ENCODE measurements at regions not wholly inside any gene's neighbourhood (a gene's known extent, or its start where the extent isn't known, plus 50 kb on each side); places are given as distances from the start of the nearest gene placed in this dataset.

GRCh38 chrX:7330971-7331746 lies 183.2 kb upstream of the PUDP start:
- H3K4me1 Mint-ChIP-seq = no peaks in the 10 kb centered on the region
- H3K27me3 Mint-ChIP-seq = no peaks in the 10 kb centered on the region
- peaks cover 1% of the 10 kb centered on the region for H3K9me3 Mint-ChIP-seq
- H3K27ac Mint-ChIP-seq = no peak overlapping the region
- H3K36me3 Mint-ChIP-seq = peaks cover 4% of the 10 kb centered on the region
- H3K4me3 Mint-ChIP-seq = no peak overlapping the region
- no peak for DNase-seq

GRCh38 chrX:7330556-7330955 lies 182.6 kb upstream of the PUDP start:
- H3K36me3 Mint-ChIP-seq = peaks cover 3% of the 10 kb centered on the region
- no peak for DNase-seq
- H3K27me3 Mint-ChIP-seq = no peaks in the 10 kb centered on the region
- H3K4me1 Mint-ChIP-seq = no peaks in the 10 kb centered on the region
- no peaks in the 10 kb centered on the region for H3K9me3 Mint-ChIP-seq
- H3K27ac Mint-ChIP-seq = no peak overlapping the region
- H3K4me3 Mint-ChIP-seq = no peak overlapping the region

GRCh38 chrX:7318661-7319060 lies 170.7 kb upstream of the PUDP start:
- no peaks in the 10 kb centered on the region for H3K4me1 Mint-ChIP-seq
- no peak overlapping the region for H3K4me3 Mint-ChIP-seq
- no peaks in the 10 kb centered on the region for H3K27me3 Mint-ChIP-seq
- no peaks in the 10 kb centered on the region for H3K36me3 Mint-ChIP-seq
- H3K27ac Mint-ChIP-seq = no peak overlapping the region
- no peak for DNase-seq
- H3K9me3 Mint-ChIP-seq = no peaks in the 10 kb centered on the region

GRCh38 chrX:7318241-7318640 lies 170.3 kb upstream of the PUDP start:
- Mint-ChIP-seq H3K27ac (no peak overlapping the region), H3K9me3 (no peaks in the 10 kb centered on the region), H3K27me3 (no peaks in the 10 kb centered on the region), H3K4me1 (no peaks in the 10 kb centered on the region), H3K4me3 (no peak overlapping the region), H3K36me3 (no peaks in the 10 kb centered on the region)
- DNase-seq = no peak

- Mint-ChIP-seq H3K4me3 (no peak overlapping the region), H3K36me3 (peaks cover 3% of the 10 kb centered on the region), H3K27ac (no peak overlapping the region), H3K4me1 (no peaks in the 10 kb centered on the region), H3K9me3 (no peaks in the 10 kb centered on the region), H3K27me3 (no peaks in the 10 kb centered on the region)
- no peak for DNase-seq
Observed at GRCh38 chrX:7316887-7317286, 168.9 kb upstream of the PUDP start.

GRCh38 chrX:7316280-7316679 lies 168.3 kb upstream of the PUDP start:
- H3K27me3 Mint-ChIP-seq = no peaks in the 10 kb centered on the region
- H3K9me3 Mint-ChIP-seq = no peaks in the 10 kb centered on the region
- no peaks in the 10 kb centered on the region for H3K4me1 Mint-ChIP-seq
- no peak overlapping the region for H3K27ac Mint-ChIP-seq
- no peak for DNase-seq
- no peak overlapping the region for H3K4me3 Mint-ChIP-seq
- peaks cover 3% of the 10 kb centered on the region for H3K36me3 Mint-ChIP-seq

GRCh38 chrX:7314425-7314824 lies 166.5 kb upstream of the PUDP start:
- no peak overlapping the region for H3K27ac Mint-ChIP-seq
- DNase-seq = no peak
- H3K4me1 Mint-ChIP-seq = no peaks in the 10 kb centered on the region
- peaks cover 3% of the 10 kb centered on the region for H3K36me3 Mint-ChIP-seq
- no peaks in the 10 kb centered on the region for H3K9me3 Mint-ChIP-seq
- H3K4me3 Mint-ChIP-seq = no peak overlapping the region
- no peaks in the 10 kb centered on the region for H3K27me3 Mint-ChIP-seq

- no peak overlapping the region for H3K27ac Mint-ChIP-seq
- H3K36me3 Mint-ChIP-seq = peaks cover under 1% of the 10 kb centered on the region
- no peak overlapping the region for H3K4me3 Mint-ChIP-seq
Observed at GRCh38 chrX:7307720-7308119, 159.8 kb upstream of the PUDP start.

GRCh38 chrX:7294483-7294882 lies 146.5 kb upstream of the PUDP start:
- DNase-seq = no peak
- no peak overlapping the region for H3K4me3 Mint-ChIP-seq
- H3K36me3 Mint-ChIP-seq = peaks cover 4% of the 10 kb centered on the region
- H3K27ac Mint-ChIP-seq = no peak overlapping the region
- H3K4me1 Mint-ChIP-seq = no peaks in the 10 kb centered on the region
- no peaks in the 10 kb centered on the region for H3K27me3 Mint-ChIP-seq
- H3K9me3 Mint-ChIP-seq = no peaks in the 10 kb centered on the region

More at GRCh38 chrX:7307720-7308119, 159.8 kb upstream of the PUDP start:
- Mint-ChIP-seq H3K9me3 (no peaks in the 10 kb centered on the region), H3K4me1 (no peaks in the 10 kb centered on the region), H3K27me3 (no peaks in the 10 kb centered on the region)
- no peak for DNase-seq

GRCh38 chrX:7286168-7286837 lies 138.3 kb upstream of the PUDP start:
- H3K36me3 Mint-ChIP-seq = no peaks in the 10 kb centered on the region
- no peak overlapping the region for H3K4me3 Mint-ChIP-seq
- H3K9me3 Mint-ChIP-seq = no peaks in the 10 kb centered on the region
- no peaks in the 10 kb centered on the region for H3K4me1 Mint-ChIP-seq
- no peaks in the 10 kb centered on the region for H3K27me3 Mint-ChIP-seq
- DNase-seq = no peak
- H3K27ac Mint-ChIP-seq = no peak overlapping the region

- Mint-ChIP-seq H3K27ac (no peak overlapping the region), H3K4me1 (no peaks in the 10 kb centered on the region), H3K9me3 (no peaks in the 10 kb centered on the region), H3K36me3 (no peaks in the 10 kb centered on the region), H3K4me3 (no peak overlapping the region), H3K27me3 (no peaks in the 10 kb centered on the region)
- DNase-seq = no peak
Observed at GRCh38 chrX:7285765-7286164, 137.8 kb upstream of the PUDP start.

GRCh38 chrX:7283741-7284140 lies 135.8 kb upstream of the PUDP start:
- H3K27ac Mint-ChIP-seq = no peak overlapping the region

GRCh38 chrX:7280520-7280919 lies 132.6 kb upstream of the PUDP start:
- H3K4me1 Mint-ChIP-seq = no peaks in the 10 kb centered on the region
- no peak overlapping the region for H3K27ac Mint-ChIP-seq
- no peak overlapping the region for H3K4me3 Mint-ChIP-seq
- no peaks in the 10 kb centered on the region for H3K36me3 Mint-ChIP-seq
- no peaks in the 10 kb centered on the region for H3K9me3 Mint-ChIP-seq
- no peak for DNase-seq
- no peaks in the 10 kb centered on the region for H3K27me3 Mint-ChIP-seq

More at GRCh38 chrX:7283741-7284140, 135.8 kb upstream of the PUDP start:
- Mint-ChIP-seq H3K36me3 (no peaks in the 10 kb centered on the region), H3K27me3 (no peaks in the 10 kb centered on the region), H3K4me3 (no peak overlapping the region), H3K4me1 (no peaks in the 10 kb centered on the region), H3K9me3 (no peaks in the 10 kb centered on the region)
- no peak for DNase-seq

- no peak overlapping the region for H3K27ac Mint-ChIP-seq
- H3K27me3 Mint-ChIP-seq = no peaks in the 10 kb centered on the region
- no peaks in the 10 kb centered on the region for H3K36me3 Mint-ChIP-seq
Observed at GRCh38 chrX:7272346-7272745, 124.4 kb upstream of the PUDP start.

GRCh38 chrX:7270933-7271332 lies 123.0 kb upstream of the PUDP start:
- Mint-ChIP-seq H3K27me3 (no peaks in the 10 kb centered on the region), H3K9me3 (no peaks in the 10 kb centered on the region), H3K27ac (no peak overlapping the region), H3K4me3 (no peak overlapping the region), H3K4me1 (no peaks in the 10 kb centered on the region), H3K36me3 (no peaks in the 10 kb centered on the region)
- no peak for DNase-seq

More at GRCh38 chrX:7272346-7272745, 124.4 kb upstream of the PUDP start:
- Mint-ChIP-seq H3K9me3 (no peaks in the 10 kb centered on the region), H3K4me3 (no peak overlapping the region), H3K4me1 (no peaks in the 10 kb centered on the region)
- no peak for DNase-seq

- Mint-ChIP-seq H3K27ac (no peak overlapping the region), H3K4me3 (no peak overlapping the region), H3K4me1 (no peaks in the 10 kb centered on the region), H3K9me3 (no peaks in the 10 kb centered on the region), H3K27me3 (no peaks in the 10 kb centered on the region), H3K36me3 (no peaks in the 10 kb centered on the region)
- DNase-seq = no peak
Observed at GRCh38 chrX:7269991-7270390, 122.0 kb upstream of the PUDP start.
